OCI-LY1 (cell line): ENCODE measurements at regions not wholly inside any gene's neighbourhood (a gene's known extent, or its start where the extent isn't known, plus 50 kb on each side); places are given as distances from the start of the nearest gene placed in this dataset.
"Not testable (repeated sequence)": the region's sequence is repeated elsewhere in the genome, so short reads cannot be mapped to it uniquely, and the experiment has no call there.

ENCODE experiments used
- H2AFZ ChIP-seq: fragments of 200-600 bp; sonication (generic), shearing (Covaris generic); 2 replicates; pipeline ENCODE4 v1.6.0; 2014; ENCODE audit warnings: antibody characterized with exemption, mild to moderate bottlenecking, low read length
- H3F3A ChIP-seq: fragments of 200-600 bp; sonication (generic), shearing (Covaris generic); 2 replicates; pipeline ENCODE4 v1.6.0; 2014; ENCODE audit warnings: mild to moderate bottlenecking, antibody characterized with exemption, low read length, moderate library complexity; ENCODE audit not compliant: insufficient read depth
- H3K27ac ChIP-seq: fragments of 200-600 bp; sonication (generic); 2 replicates; pipeline ENCODE4 v1.5.1; 2014; ENCODE audit warnings: low read length, mixed run types, mild to moderate bottlenecking, low read depth; ENCODE audit not compliant: poor library complexity, severe bottlenecking
- H3K27me3 ChIP-seq: fragments of 200-600 bp; sonication (generic); 2 replicates; pipeline ENCODE4 v1.6.0; 2014; ENCODE audit warnings: antibody characterized with exemption, mild to moderate bottlenecking, low read length, moderate library complexity; ENCODE audit not compliant: insufficient read depth
- H3K36me3 ChIP-seq: fragments of 200-600 bp; sonication (generic); 2 replicates; pipeline ENCODE4 v1.6.1; 2014; ENCODE audit warnings: mild to moderate bottlenecking, antibody characterized with exemption, low read length, moderate library complexity, mixed read lengths; ENCODE audit not compliant: insufficient read depth
- H3K4me1 ChIP-seq: fragments of 200-600 bp; sonication (generic); 2 replicates; pipeline ENCODE4 v1.5.1; 2014; ENCODE audit warnings: mild to moderate bottlenecking, low read length, moderate library complexity; ENCODE audit not compliant: insufficient read depth, severe bottlenecking
- H3K4me2 ChIP-seq: fragments of 200-600 bp; sonication (generic), shearing (Covaris generic); 2 replicates; pipeline ENCODE4 v1.6.1; 2014; ENCODE audit warnings: low read length
- H3K4me3 ChIP-seq: fragments of 200-600 bp; sonication (generic); 2 replicates; pipeline ENCODE4 v1.5.1; 2014; ENCODE audit warnings: low read length, low read depth, mild to moderate bottlenecking, mixed read lengths; ENCODE audit not compliant: poor library complexity, severe bottlenecking
- H3K79me2 ChIP-seq: fragments of 200-600 bp; shearing (Covaris generic); 2 replicates; pipeline ENCODE4 v1.6.1; 2016; ENCODE audit warnings: mixed run types, low read length, mixed read lengths; ENCODE audit not compliant: insufficient read depth
- H3K9ac ChIP-seq: fragments of 200-600 bp; sonication (generic), shearing (Covaris generic); 2 replicates; pipeline ENCODE4 v1.6.1; 2014; ENCODE audit warnings: mild to moderate bottlenecking, low read length, mixed read lengths
- H3K9me2 ChIP-seq: fragments of 200-600 bp; sonication (generic), shearing (Covaris generic); 2 replicates; pipeline ENCODE4 v1.6.1; 2014; ENCODE audit warnings: low read depth, mild to moderate bottlenecking, low read length, mixed read lengths
- H3K9me3 ChIP-seq: fragments of 200-600 bp; shearing (Covaris generic); 2 replicates; pipeline ENCODE4 v1.6.1; 2014; ENCODE audit warnings: low read length, mixed read lengths
- H4K20me1 ChIP-seq: fragments of 200-600 bp; sonication (generic), shearing (Covaris generic); 2 replicates; pipeline ENCODE4 v1.6.0; 2016; ENCODE audit warnings: mild to moderate bottlenecking, low read length; ENCODE audit not compliant: insufficient read depth

GRCh38 chr16:29286161-29286560 is 120.3 kb downstream of the NPIPB11 start:
- not testable (repeated sequence) for H3K36me3 ChIP-seq, H2AFZ ChIP-seq, H3K4me2 ChIP-seq, H3K4me1 ChIP-seq, H3K27ac ChIP-seq, H4K20me1 ChIP-seq, H3K9me2 ChIP-seq, H3K9ac ChIP-seq, H3K79me2 ChIP-seq, H3F3A ChIP-seq, H3K4me3 ChIP-seq, H3K9me3 ChIP-seq, H3K27me3 ChIP-seq

- not testable (repeated sequence) for H3K79me2 ChIP-seq, H4K20me1 ChIP-seq, H3K9me2 ChIP-seq, H3K4me2 ChIP-seq, H3K9me3 ChIP-seq, H3K9ac ChIP-seq, H3F3A ChIP-seq, H2AFZ ChIP-seq, H3K36me3 ChIP-seq, H3K27me3 ChIP-seq, H3K4me3 ChIP-seq, H3K27ac ChIP-seq, H3K4me1 ChIP-seq
Observed at GRCh38 chr16:29285151-29285885, 121.2 kb downstream of the NPIPB11 start.

- not testable (repeated sequence) for H3K36me3 ChIP-seq, H3K27ac ChIP-seq, H3K4me1 ChIP-seq, H3K4me3 ChIP-seq, H4K20me1 ChIP-seq, H3F3A ChIP-seq, H3K4me2 ChIP-seq, H3K9ac ChIP-seq, H3K79me2 ChIP-seq, H3K9me2 ChIP-seq, H2AFZ ChIP-seq, H3K27me3 ChIP-seq, H3K9me3 ChIP-seq
Observed at GRCh38 chr16:29284723-29285122, 121.8 kb downstream of the NPIPB11 start.

- H3K4me3 ChIP-seq, H3K4me2 ChIP-seq, H4K20me1 ChIP-seq, H3K27ac ChIP-seq, H3K79me2 ChIP-seq, H3F3A ChIP-seq, H3K9me2 ChIP-seq, H3K36me3 ChIP-seq, H3K9me3 ChIP-seq, H2AFZ ChIP-seq, H3K27me3 ChIP-seq, H3K9ac ChIP-seq, H3K4me1 ChIP-seq: not testable (repeated sequence)
Observed at GRCh38 chr16:29284159-29284558, 122.4 kb downstream of the NPIPB11 start.

GRCh38 chr16:29278097-29278871 is 128.2 kb downstream of the NPIPB11 start:
- H3K79me2 ChIP-seq, H2AFZ ChIP-seq, H4K20me1 ChIP-seq, H3K4me3 ChIP-seq, H3K36me3 ChIP-seq, H3K4me1 ChIP-seq, H3K4me2 ChIP-seq, H3K27ac ChIP-seq, H3K9me3 ChIP-seq, H3F3A ChIP-seq, H3K9ac ChIP-seq, H3K27me3 ChIP-seq, H3K9me2 ChIP-seq: not testable (repeated sequence)

GRCh38 chr16:29276446-29276845 is 130.1 kb downstream of the NPIPB11 start:
- H3F3A ChIP-seq, H3K4me3 ChIP-seq, H3K9ac ChIP-seq, H3K9me3 ChIP-seq, H3K36me3 ChIP-seq, H3K79me2 ChIP-seq, H3K27me3 ChIP-seq, H3K27ac ChIP-seq, H2AFZ ChIP-seq, H4K20me1 ChIP-seq, H3K4me2 ChIP-seq, H3K9me2 ChIP-seq, H3K4me1 ChIP-seq: not testable (repeated sequence)

- H3K27ac ChIP-seq, H2AFZ ChIP-seq, H3K9ac ChIP-seq, H3K9me2 ChIP-seq, H3K9me3 ChIP-seq, H4K20me1 ChIP-seq, H3K27me3 ChIP-seq, H3K79me2 ChIP-seq, H3K4me3 ChIP-seq, H3K4me1 ChIP-seq, H3K36me3 ChIP-seq, H3F3A ChIP-seq, H3K4me2 ChIP-seq: not testable (repeated sequence)
Observed at GRCh38 chr16:29274055-29275035, 132.2 kb downstream of the NPIPB11 start.
